Right lobe of liver (tissue), 4 donors: ENCODE measurements at regions not wholly inside any gene's neighbourhood (a gene's known extent, or its start where the extent isn't known, plus 50 kb on each side); places are given as distances from the start of the nearest gene placed in this dataset.

Experiments
- CTCF ChIP-seq, 4 donors: fragments of 200-600 bp in 3 of 4; fragments of 450-650 bp in 1 of 4; IDR thresholded peaks; one replicate each; pipeline versions ENCODE4 v1.5.1 to v1.8.0; 2016 to 2022; ENCODE audit warnings: antibody characterized with exemption in 4 of 4, mild to moderate bottlenecking in 2 of 4
- POLR2A ChIP-seq: fragments of 450-650 bp; IDR thresholded peaks from one replicate; pipeline ENCODE4 v1.6.1; 2017; ENCODE audit warnings: antibody characterized with exemption, mild to moderate bottlenecking
- donor health status: DM: no; HTN: no; CAD: no.
- donor health status: DM: no; HTN: no; CAD: no.
- donor health status: DM: no; HTN: yes; CAD: no.

- no peak for TF ChIP-seq CTCF (IDR thresholded peaks at IDR 0.05)
- no peak for TF ChIP-seq POLR2A
Measured at GRCh38 chr13:64347664-64348063, 2882.5 kb downstream of the PCDH9 start.
